HG02938 (cell line): ENCODE measurements at regions not wholly inside any gene's neighbourhood (a gene's known extent, or its start where the extent isn't known, plus 50 kb on each side); places are given as distances from the start of the nearest gene placed in this dataset.

ENCODE experiments used
- ATAC-seq: cut with Tn5 transposase; IDR thresholded peaks from one replicate; pipeline ENCODE4 v1.9.1; 2021; ENCODE audit warnings: mild to moderate bottlenecking, moderate library complexity; ENCODE audit not compliant: unreplicated experiment

GRCh38 chr1:94620345-94621031 is 78.9 kb upstream of the F3 start:
- no peak for ATAC-seq

GRCh38 chr1:94619731-94620130 is 78.2 kb upstream of the F3 start:
- ATAC-seq = no peak

GRCh38 chr1:94617957-94618739 is 76.6 kb upstream of the F3 start:
- ATAC-seq = no peak

GRCh38 chr1:94617134-94617805 is 75.7 kb upstream of the F3 start:
- ATAC-seq = no peak

- ATAC-seq = no peak
Observed at GRCh38 chr1:94616506-94616905, 74.9 kb upstream of the F3 start.

GRCh38 chr1:94614996-94615395 is 73.4 kb upstream of the F3 start:
- no peak for ATAC-seq

GRCh38 chr1:94614168-94614815 is 72.7 kb upstream of the F3 start:
- no peak for ATAC-seq

GRCh38 chr1:94612525-94613204 is 71.1 kb upstream of the F3 start:
- no peak for ATAC-seq

GRCh38 chr1:94611681-94612475 is 70.3 kb upstream of the F3 start:
- no peak for ATAC-seq

- ATAC-seq = no peak
Observed at GRCh38 chr1:94609619-94610018, 68.1 kb upstream of the F3 start.

- ATAC-seq = no peak
Observed at GRCh38 chr1:94608852-94609530, 67.4 kb upstream of the F3 start.

GRCh38 chr1:94608142-94608851 is 66.7 kb upstream of the F3 start:
- ATAC-seq = no peak

- no peak for ATAC-seq
Observed at GRCh38 chr1:94607398-94607797, 65.8 kb upstream of the F3 start.

GRCh38 chr1:94606471-94606870 is 64.9 kb upstream of the F3 start:
- ATAC-seq = no peak

- ATAC-seq = no peak
Observed at GRCh38 chr1:94603663-94604062, 62.1 kb upstream of the F3 start.

GRCh38 chr1:94602802-94603625 is 61.5 kb upstream of the F3 start:
- ATAC-seq = no peak

GRCh38 chr1:94602316-94602715 is 60.8 kb upstream of the F3 start:
- ATAC-seq = no peak

GRCh38 chr1:94600556-94600955 is 59.0 kb upstream of the F3 start:
- ATAC-seq = no peak
